ENCODE measurements at regions not wholly inside any gene's neighbourhood (a gene's known extent, or its start where the extent isn't known, plus 50 kb on each side); places are given as distances from the start of the nearest gene placed in this dataset.

- TF ChIP-seq POLR2A (IDR thresholded peaks at IDR 0.05; ENCODE audit: extremely low read depth, insufficient read length) = no peak
- TF ChIP-seq CTCF (IDR thresholded peaks at IDR 0.05; ENCODE audit: low read depth, low read length) = no peak
- no peak for TF ChIP-seq MYC (IDR thresholded peaks at IDR 0.05; ENCODE audit: low read depth, low read length)
- TF ChIP-seq MAX (IDR thresholded peaks at IDR 0.05; ENCODE audit: low read depth, low read length) = no peak
Measured at GRCh38 chr6:92377137-92377536, 1042.2 kb downstream of the EPHA7 start.
